B cell (primary cell): ENCODE measurements at regions not wholly inside any gene's neighbourhood (a gene's known extent, or its start where the extent isn't known, plus 50 kb on each side); places are given as distances from the start of the nearest gene placed in this dataset.

Experiments used
- ATAC-seq: fragments of 200-7000 bp; cut with Tn5 transposase; one replicate; pipeline ENCODE4 v1.10.0; 2021; ENCODE audit warnings: low read depth, mild to moderate bottlenecking, moderate number of reproducible peaks, moderate library complexity
- CTCF ChIA-PET: fragments of 350-600 bp; sonication (Branson Sonifier 250); formaldehyde crosslinking; loops from one replicate; lab custom pipeline; 2021; ENCODE audit warnings: antibody characterized with exemption, inconsistent platforms; lab: Charles Lee
- POLR2A ChIA-PET: fragments of 350-600 bp; sonication (Branson Sonifier 250); formaldehyde crosslinking; loops from one replicate; lab custom pipeline; 2021; ENCODE audit warnings: antibody characterized with exemption; lab: Charles Lee
- DNase-seq: peaks from one replicate; pipeline ENCODE4 v3.0.0; 2013
- H2AFZ ChIP-seq: 2 replicates; pipeline ENCODE4 v1.6.1; 2012; ENCODE audit warnings: mild to moderate bottlenecking, low read depth, low read length; ENCODE audit not compliant: insufficient read depth, poor library complexity, severe bottlenecking
- H3K27ac ChIP-seq, 2 donors: 1 replicate in 1 of 2; 2 replicates in 1 of 2; pipeline ENCODE4 v1.5.1; 2012 to 2013; ENCODE audit warnings: low read length in 2 of 2, mild to moderate bottlenecking in 2 of 2, moderate library complexity in 1 of 2
- H3K27me3 ChIP-seq, 4 experiments: fragments of 200-600 bp in 1 of 4; sonication (generic) in 1 of 4; replicated peaks in 1 of 4; 1 replicate in 2 of 4; 2 replicates in 2 of 4; pipeline versions ENCODE4 v1.6.1 to v1.7.0; 2013 to 2016; ENCODE audit warnings: low read length in 3 of 4, mild to moderate bottlenecking in 2 of 4, mixed read lengths in 1 of 4, moderate library complexity in 1 of 4; ENCODE audit not compliant: insufficient read depth in 4 of 4, control insufficient read depth in 3 of 4; ENCODE audit errors: control extremely low read depth in 1 of 4
- H3K36me3 ChIP-seq, 2 experiments: replicated peaks in 1 of 2; 1 replicate in 1 of 2; 2 replicates in 1 of 2; pipeline versions ENCODE4 v1.6.1 to v1.7.1; 2013; ENCODE audit warnings: low read length in 1 of 2; ENCODE audit not compliant: insufficient read depth in 2 of 2, control insufficient read depth in 1 of 2; ENCODE audit errors: control extremely low read depth in 1 of 2, extremely low read depth in 1 of 2
- H3K4me1 ChIP-seq, 2 donors: fragments of 200-600 bp in 1 of 2; sonication (generic) in 1 of 2; 1 replicate in 1 of 2; 2 replicates in 1 of 2; pipeline versions ENCODE4 v1.5.1 to v1.6.1; 2013 to 2017; ENCODE audit warnings: low read length in 2 of 2; ENCODE audit not compliant: control insufficient read depth in 2 of 2, insufficient read depth in 2 of 2
- H3K4me2 ChIP-seq: replicated peaks from 2 replicates; pipeline ENCODE3; 2012; ENCODE audit warnings: mild to moderate bottlenecking, low read depth, low read length; ENCODE audit not compliant: poor library complexity, severe bottlenecking
- H3K4me3 ChIP-seq, 5 experiments: fragments of 200-600 bp in 1 of 5; sonication (generic) in 1 of 5; 1 replicate in 3 of 5; 2 replicates in 2 of 5; pipeline versions ENCODE4 v1.5.1 to v1.7.0; 2011 to 2016; ENCODE audit warnings: low read length in 4 of 5, mild to moderate bottlenecking in 4 of 5, low read depth in 2 of 5, control low read depth in 1 of 5, moderate library complexity in 1 of 5; ENCODE audit not compliant: insufficient read depth in 1 of 5; ENCODE audit errors: control extremely low read depth in 1 of 5, extremely low read depth in 1 of 5
- H3K79me2 ChIP-seq: fragments of 200-600 bp; sonication (generic); one replicate; pipeline ENCODE4 v1.6.0; 2016; ENCODE audit warnings: low read length; ENCODE audit not compliant: control insufficient read depth, insufficient read depth
- H3K9ac ChIP-seq: fragments of 200-600 bp; sonication (generic); 2 replicates; pipeline ENCODE4 v1.6.1; 2017; ENCODE audit warnings: mild to moderate bottlenecking, low read length, moderate library complexity
- H3K9me3 ChIP-seq, 3 donors: one replicate each; pipeline versions ENCODE4 v1.6.1 to v1.7.1; 2013; ENCODE audit warnings: low read length in 2 of 3; ENCODE audit not compliant: control insufficient read depth in 2 of 3, insufficient read depth in 1 of 3; ENCODE audit errors: control extremely low read depth in 1 of 3
- H4K20me1 ChIP-seq: 2 replicates; pipeline ENCODE4 v1.6.0; 2012; ENCODE audit warnings: mild to moderate bottlenecking, low read length; ENCODE audit not compliant: insufficient read depth, control insufficient read depth, poor library complexity, severe bottlenecking
- H3K27ac Mint-ChIP-seq: one replicate; pipeline ENCODE4 v1.8.0; 2021; ENCODE audit warnings: mixed read lengths
- H3K27me3 Mint-ChIP-seq: one replicate; pipeline ENCODE4 v1.8.0; 2021; ENCODE audit warnings: mixed read lengths
- H3K4me1 Mint-ChIP-seq: one replicate; pipeline ENCODE4 v1.8.0; 2021; ENCODE audit warnings: mixed read lengths
- H3K4me3 Mint-ChIP-seq: one replicate; pipeline ENCODE4 v1.8.0; 2021; ENCODE audit warnings: mixed read lengths
- H3K9me3 Mint-ChIP-seq: one replicate; pipeline ENCODE4 v1.8.0; 2022; ENCODE audit warnings: mixed read lengths; ENCODE audit not compliant: insufficient read depth
- CTCF ChIP-seq: fragments of 200-600 bp; IDR thresholded peaks from one replicate; pipeline ENCODE4 v1.8.0; 2022; ENCODE audit warnings: antibody characterized with exemption, mild to moderate bottlenecking
- EZH2 ChIP-seq: IDR thresholded peaks from 2 replicates; pipeline ENCODE4 v1.6.1; 2012; ENCODE audit warnings: borderline replicate concordance, low read depth, mild to moderate bottlenecking, moderate library complexity, low read length; ENCODE audit not compliant: insufficient read depth, poor library complexity, severe bottlenecking
- WGBS: methylation state at CpG from one replicate; pipeline ENCODE4 v1.1.5; 2013; ENCODE audit warnings: missing lambda C conversion rate; ENCODE audit not compliant: insufficient coverage; 5-methylcytosine and 5-hydroxymethylcytosine counted together
- intact Hi-C: fragments of 100-400 bp; cut with micrococcal nuclease; formaldehyde crosslinking; loops from one replicate; pipeline ENCODE4 v1.10.0; 2022

DNA sequence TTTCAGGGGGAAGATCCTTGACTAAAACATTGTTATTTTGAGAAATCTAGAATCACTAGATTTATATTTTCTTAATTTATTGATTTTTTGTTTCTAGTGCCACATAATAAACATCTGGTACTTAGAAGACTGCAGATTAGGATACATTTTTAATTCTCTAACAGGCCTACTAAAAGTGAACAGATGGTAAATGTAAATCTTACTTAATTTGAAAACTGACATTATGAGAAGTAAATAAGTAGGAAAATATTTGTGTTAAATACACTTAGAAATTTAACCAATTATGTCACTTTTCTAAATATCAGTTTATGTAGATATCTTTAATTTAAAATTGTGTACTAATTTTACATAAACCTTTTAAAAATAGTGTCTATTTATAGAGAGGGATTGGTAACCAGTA is 2255.6 kb upstream of the PCDH20 start:
- ATAC-seq (no peak), DNase-seq (no peak)
- no peaks in the 10 kb centered on the region for H3K4me1 Mint-ChIP-seq
- no peaks in the 10 kb centered on the region for H3K79me2 ChIP-seq
- no peak overlapping the region for H3K27ac ChIP-seq
- H3K27me3 Mint-ChIP-seq, result no peaks in the 10 kb centered on the region
- H3K27ac Mint-ChIP-seq, result no peak overlapping the region
- peaks cover 3% of the 10 kb centered on the region for H3K9me3 Mint-ChIP-seq
- H3K4me3 Mint-ChIP-seq, result no peak overlapping the region
- POLR2A ChIA-PET, result no interaction called here
- TF ChIP-seq CTCF (no peak), EZH2 (no peak)
- no peak overlapping the region for H3K4me2 ChIP-seq
- intact Hi-C loops, result no loop called here
- no peaks in the 10 kb centered on the region for H3K9me3 ChIP-seq
- no peak overlapping the region for H3K9ac ChIP-seq
- H3K36me3 ChIP-seq, result no peaks in the 10 kb centered on the region
- H3K4me1 ChIP-seq, result no peaks in the 10 kb centered on the region
- no peak overlapping the region for H3K4me3 ChIP-seq
- H2AFZ ChIP-seq, result no peak overlapping the region
- no peaks in the 10 kb centered on the region for H4K20me1 ChIP-seq
- H3K27me3 ChIP-seq, result no peaks in the 10 kb centered on the region
- CTCF ChIA-PET, result no interaction called here

DNA sequence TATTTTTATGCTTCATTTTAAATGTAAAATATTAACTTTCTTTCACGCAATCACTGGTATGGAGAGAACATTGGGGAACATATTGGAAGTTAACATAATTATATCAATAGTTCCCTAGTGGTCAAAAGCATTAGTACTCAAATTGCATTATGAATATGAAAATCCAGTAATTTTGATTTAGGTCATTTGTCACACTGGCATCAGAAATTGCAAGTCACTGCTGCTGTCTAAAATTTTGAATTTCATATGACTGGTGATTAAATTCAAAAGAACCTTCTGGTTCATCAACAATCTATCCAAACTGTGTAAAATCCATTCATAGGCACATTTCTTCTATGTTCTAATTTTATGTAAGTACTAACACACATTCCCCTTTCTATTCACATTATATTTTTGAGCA is 2235.7 kb upstream of the PCDH20 start:
- no peak for ATAC-seq
- Histone ChIP-seq H3K36me3 (no peaks in the 10 kb centered on the region), H3K79me2 (no peaks in the 10 kb centered on the region), H2AFZ (no peak overlapping the region), H3K4me1 (no peaks in the 10 kb centered on the region), H3K27ac (no peak overlapping the region), H3K4me3 (no peak overlapping the region), H3K9me3 (no peaks in the 10 kb centered on the region), H4K20me1 (no peaks in the 10 kb centered on the region), H3K9ac (no peak overlapping the region), H3K4me2 (no peak overlapping the region), H3K27me3 (no peaks in the 10 kb centered on the region)
- no peaks in the 10 kb centered on the region for H3K9me3 Mint-ChIP-seq
- H3K27ac Mint-ChIP-seq, result no peak overlapping the region
- H3K4me3 Mint-ChIP-seq, result no peak overlapping the region
- WGBS, result no CpG with 5 or more reads among the region's 1 CpG
- ChIA-PET POLR2A (no interaction called here), CTCF (no interaction called here)
- intact Hi-C loops, result no loop called here
- no peak for TF ChIP-seq CTCF
- no peak for TF ChIP-seq EZH2
- H3K4me1 Mint-ChIP-seq, result no peaks in the 10 kb centered on the region
- DNase-seq, result no peak
- H3K27me3 Mint-ChIP-seq, result no peaks in the 10 kb centered on the region
